Forelimb muscle (tissue), 1 donor: ENCODE measurements at regions not wholly inside any gene's neighbourhood (a gene's known extent, or its start where the extent isn't known, plus 50 kb on each side); places are given as distances from the start of the nearest gene placed in this dataset.
A peak's percentile ranks its signal among the peaks of the same experiment; 100 is the strongest.

Experiments used
- DNase-seq: peaks from one replicate; pipeline ENCODE4 v3.0.0-alpha.2; 2013; ENCODE audit warnings: low read depth

DNA sequence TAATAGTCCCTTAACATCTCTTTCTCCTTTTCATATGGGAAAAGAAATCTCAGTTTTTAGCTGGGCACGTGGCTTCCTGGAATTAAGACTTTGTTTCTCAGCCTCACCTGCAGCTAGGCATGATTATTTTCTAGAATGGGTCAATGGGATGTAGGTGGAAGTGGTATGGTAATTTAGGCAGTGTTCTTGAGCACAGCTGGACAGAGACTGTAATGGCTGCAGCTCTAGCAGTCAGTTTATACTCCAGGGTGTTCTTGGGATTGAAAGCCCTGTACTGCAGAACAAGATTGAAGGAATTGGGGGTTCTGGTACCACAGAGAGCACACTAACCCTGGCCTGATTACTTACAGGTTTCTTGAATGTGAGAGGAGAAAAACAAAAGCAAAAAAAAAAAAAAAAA is 455.9 kb upstream of the ZNF608 start:
- DNase-seq = no peak

- no peak for DNase-seq
These were observed 456.5 kb upstream of the ZNF608 start for GRCh38 chr5:125202871-125203438.

DNA sequence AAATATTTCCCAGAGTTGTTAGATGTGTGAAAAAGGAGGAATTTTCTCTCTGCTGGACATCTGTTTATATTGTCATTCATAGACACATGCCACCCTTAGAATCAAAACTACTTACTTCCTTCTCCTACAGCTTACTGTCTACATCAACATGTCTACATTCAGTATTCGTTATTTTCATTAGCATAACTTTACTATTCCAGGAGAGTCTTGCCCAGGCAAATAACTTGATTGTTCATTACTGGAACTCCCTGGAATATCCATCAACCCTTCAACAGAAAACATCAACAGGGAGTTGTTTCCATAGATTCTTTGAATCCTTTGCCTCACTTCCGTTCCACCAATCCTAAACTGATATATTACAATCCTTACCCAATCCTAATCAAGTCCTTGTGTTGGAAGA is 457.5 kb upstream of the ZNF608 start:
- DNase-seq = no peak

- DNase-seq = no peak
These were observed 459.3 kb upstream of the ZNF608 start for GRCh38 chr5:125205601-125206225.

DNA sequence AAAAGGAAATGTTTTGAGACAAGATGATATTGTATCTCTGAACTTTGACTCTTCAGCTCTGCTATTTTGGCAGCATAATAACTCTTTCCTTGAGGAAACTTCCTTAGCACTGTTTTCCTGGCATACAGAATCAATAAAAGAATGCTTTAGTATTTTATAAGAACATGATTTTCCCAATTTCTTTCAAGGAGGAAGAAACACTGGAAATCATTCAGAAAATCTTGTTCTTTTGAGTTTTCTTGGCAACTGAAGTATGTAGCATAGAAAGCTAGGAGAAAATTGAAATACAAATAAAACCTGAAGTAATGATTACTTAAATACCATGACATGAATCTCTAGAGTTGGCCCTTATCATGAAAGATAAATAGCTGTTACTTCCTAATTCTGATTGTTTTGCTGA is 461.4 kb upstream of the ZNF608 start:
- DNase-seq = no peak

GRCh38 chr5:125209650-125210049 is 463.2 kb upstream of the ZNF608 start:
- DNase-seq = no peak

- no peak for DNase-seq
These were observed 464.0 kb upstream of the ZNF608 start for GRCh38 chr5:125210242-125210947.

DNA sequence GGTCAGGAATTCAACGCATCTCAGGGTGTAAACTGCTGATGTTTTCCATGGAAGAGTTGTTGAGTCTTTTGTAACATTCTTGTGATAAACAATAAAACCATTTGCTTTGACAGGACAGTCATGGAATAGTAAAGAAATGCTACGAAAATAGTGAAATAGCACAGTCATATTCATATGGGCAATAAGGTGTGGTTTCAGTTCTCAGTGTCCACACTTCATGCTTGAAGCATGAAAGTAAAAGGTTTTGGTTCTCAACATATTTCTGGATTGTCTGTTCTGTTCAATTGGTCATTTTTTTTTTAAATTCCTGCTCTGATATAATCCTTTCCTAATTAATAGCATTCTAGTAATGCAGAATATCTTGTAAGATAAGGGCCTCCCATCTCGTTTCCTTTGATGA is 467.6 kb upstream of the ZNF608 start:
- DNase-seq = no peak

GRCh38 chr5:125215593-125215992 is 469.2 kb upstream of the ZNF608 start:
- no peak for DNase-seq

- DNase-seq = no peak
These were observed 473.3 kb upstream of the ZNF608 start for GRCh38 chr5:125219710-125220109.

GRCh38 chr5:125220284-125220683 is 473.8 kb upstream of the ZNF608 start:
- DNase-seq = no peak

DNA sequence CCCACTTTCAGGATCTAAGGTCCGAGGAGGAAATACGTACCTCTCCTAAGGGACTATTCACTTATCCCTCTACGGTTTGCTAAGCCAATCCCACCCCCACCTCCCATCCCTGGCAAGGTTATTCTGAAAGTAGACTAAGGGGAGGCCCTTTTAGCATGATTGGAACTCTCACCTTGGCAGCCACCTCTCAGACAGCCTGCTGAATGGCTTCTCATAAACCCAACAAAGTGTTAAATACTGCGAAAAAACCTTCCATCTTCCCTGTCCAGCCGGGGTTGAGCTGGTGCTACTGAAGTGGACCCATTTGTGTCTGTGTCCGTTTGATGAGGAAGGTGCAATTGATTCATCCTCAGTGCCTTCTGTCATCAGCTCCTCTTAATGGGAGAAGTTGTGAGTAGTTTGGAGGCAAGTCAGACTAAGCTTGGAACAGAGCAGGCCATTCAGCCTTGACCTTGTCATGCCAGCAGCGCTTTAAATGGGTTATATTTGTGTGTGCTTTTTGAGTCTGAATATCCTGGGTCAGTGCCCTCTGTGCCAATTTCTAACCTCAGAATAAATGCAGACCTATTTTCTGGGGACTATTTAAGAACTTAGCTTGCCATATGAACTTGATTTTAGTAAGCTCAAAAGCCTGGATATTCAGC is 476.3 kb upstream of the ZNF608 start:
- DNase-seq = no peak

- no peak for DNase-seq
These were observed 479.0 kb upstream of the ZNF608 start for GRCh38 chr5:125225424-125225823.

GRCh38 chr5:125226825-125227224 is 480.4 kb upstream of the ZNF608 start:
- no peak for DNase-seq

DNA sequence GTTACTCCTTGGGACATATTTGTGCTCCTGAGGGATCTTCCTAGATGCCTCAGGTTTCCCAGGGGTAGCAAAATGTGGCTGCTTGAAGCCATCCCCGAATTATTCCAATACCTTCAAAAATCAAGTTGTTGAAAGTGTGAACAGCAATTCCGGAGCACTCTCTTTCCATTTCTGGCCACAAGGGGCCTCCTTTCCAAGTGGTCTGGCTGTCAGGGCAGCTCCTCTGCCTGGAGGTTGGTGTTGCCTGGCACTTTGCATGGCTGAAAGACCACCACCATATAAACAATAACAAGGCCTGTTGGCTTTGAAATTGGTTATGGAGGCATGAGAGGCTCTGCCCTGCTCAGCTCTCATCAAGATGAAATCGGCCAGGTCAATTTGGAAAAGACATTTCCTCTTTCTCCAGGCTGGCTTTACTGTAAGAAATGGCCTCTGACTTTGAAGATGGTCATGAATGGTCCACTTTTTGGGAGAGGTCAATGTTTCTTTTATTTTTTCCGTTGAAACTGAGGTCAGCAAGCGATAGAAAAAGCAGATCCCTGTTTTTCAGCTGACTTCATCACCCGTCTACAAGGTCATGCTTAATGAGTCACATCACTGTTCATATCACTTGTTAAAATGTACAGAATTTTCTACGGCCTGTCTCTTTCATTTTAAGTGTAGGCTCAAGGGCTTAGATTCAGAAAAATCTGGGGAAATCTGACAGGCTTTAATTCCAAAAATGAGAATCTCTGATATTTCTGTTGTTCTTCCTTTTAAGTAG is 481.1 kb upstream of the ZNF608 start:
- DNase-seq = no peak

DNA sequence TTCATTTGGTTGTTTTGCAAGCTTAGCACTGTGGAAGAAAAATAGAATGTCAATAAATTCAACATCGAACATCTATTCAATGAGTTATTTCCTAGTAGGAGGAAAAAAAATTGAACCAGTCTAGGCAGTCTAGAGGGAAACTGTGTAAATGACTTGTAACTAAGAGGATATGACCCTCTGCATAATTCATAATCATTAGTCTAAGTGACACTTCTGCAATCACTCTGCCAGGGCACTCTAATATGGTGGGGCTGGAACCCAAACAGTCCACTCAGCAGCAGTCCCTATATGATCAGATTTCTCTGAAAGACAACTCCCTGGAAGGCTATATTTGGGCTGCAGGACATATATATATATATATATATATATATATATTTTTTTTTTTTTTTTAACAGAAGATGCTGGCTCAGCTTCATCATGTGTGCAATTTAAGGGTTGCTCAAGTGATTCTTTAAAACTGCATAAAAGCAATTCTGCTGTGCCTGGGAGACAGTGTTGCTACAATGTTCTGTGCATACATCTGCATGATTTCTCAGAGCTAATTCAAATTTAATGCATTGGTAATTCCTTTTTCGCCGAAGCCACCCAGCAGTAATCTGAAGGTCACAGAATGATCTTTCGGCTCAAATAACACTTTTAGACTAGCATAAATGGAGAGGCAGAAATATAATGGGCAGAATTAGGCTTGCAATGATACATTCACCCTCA is 482.1 kb upstream of the ZNF608 start:
- DNase-seq = no peak

GRCh38 chr5:125229556-125229955 is 483.1 kb upstream of the ZNF608 start:
- no peak for DNase-seq

DNA sequence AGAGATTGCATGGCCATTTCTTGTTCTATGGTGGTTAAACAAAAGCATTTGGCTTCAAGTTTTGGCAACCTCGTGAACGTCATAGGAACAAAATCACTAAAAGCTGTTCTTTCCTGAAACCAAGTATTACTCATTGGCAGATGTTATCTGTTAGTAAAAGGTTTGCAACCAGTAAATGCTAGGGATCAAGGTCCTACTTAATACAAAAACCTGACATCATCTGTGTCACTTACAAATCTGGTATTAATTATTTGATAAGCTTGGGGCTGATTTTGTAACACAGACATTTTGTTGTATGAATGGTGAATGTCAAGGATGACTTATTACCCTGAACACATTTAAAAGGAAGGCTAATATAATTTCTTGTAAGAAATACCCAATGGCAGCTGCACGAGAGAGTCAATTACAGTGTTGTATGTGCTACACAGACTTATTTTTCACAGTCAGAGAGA is 486.4 kb upstream of the ZNF608 start:
- DNase-seq = peak; percentile 62

GRCh38 chr5:125233944-125234343 is 487.5 kb upstream of the ZNF608 start:
- no peak for DNase-seq

DNA sequence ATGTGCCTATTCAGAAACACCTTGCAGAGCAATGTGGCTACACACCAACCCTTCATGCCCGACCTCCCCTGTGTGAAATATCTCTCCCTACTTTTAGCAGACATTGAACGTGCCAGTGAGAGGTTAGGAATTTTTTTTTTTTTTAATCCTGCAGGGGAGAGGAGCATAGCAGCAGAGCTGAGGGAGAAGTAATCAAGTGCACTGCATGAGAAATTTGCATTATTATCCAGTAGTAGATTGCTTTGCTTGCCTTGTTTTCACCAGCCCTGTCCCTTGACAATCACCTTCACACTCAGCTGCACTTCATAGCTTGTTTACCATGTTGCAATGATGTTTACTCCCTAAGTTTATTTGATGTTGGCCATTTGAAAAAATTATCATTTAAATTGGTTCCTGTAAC is 489.6 kb upstream of the ZNF608 start:
- DNase-seq = no peak

GRCh38 chr5:125236981-125237380 is 490.5 kb upstream of the ZNF608 start:
- no peak for DNase-seq
